Nephron progenitor cell (in vitro differentiated cells): ENCODE measurements at regions not wholly inside any gene's neighbourhood (a gene's known extent, or its start where the extent isn't known, plus 50 kb on each side); places are given as distances from the start of the nearest gene placed in this dataset.

Experiments
- DNase-seq: peaks from one replicate; pipeline ENCODE4 v3.0.0; 2021
- H3K27ac Mint-ChIP-seq: 2 replicates; pipeline ENCODE4 v1.8.0; 2021; ENCODE audit warnings: mild to moderate bottlenecking, moderate library complexity, mixed read lengths
- H3K27me3 Mint-ChIP-seq: 2 replicates; pipeline ENCODE4 v1.8.0; 2021; ENCODE audit warnings: mild to moderate bottlenecking, low read depth, mixed read lengths; ENCODE audit not compliant: poor library complexity
- H3K36me3 Mint-ChIP-seq: 2 replicates; pipeline ENCODE4 v1.8.0; 2021; ENCODE audit warnings: low read depth, mixed read lengths
- H3K4me1 Mint-ChIP-seq: 2 replicates; pipeline ENCODE4 v1.8.0; 2021; ENCODE audit warnings: mixed read lengths
- H3K4me3 Mint-ChIP-seq: 2 replicates; pipeline ENCODE4 v1.8.0; 2021; ENCODE audit warnings: mild to moderate bottlenecking, moderate library complexity, mixed read lengths
- H3K9me3 Mint-ChIP-seq: 2 replicates; pipeline ENCODE4 v1.8.0; 2021; ENCODE audit warnings: mild to moderate bottlenecking, moderate library complexity, mixed read lengths
- CTCF ChIP-seq: fragments of 200-600 bp; sonication (generic); IDR thresholded peaks from 2 replicates; pipeline ENCODE4 v1.5.0; 2021; ENCODE audit warnings: antibody characterized with exemption

GRCh38 chr5:89211836-89212235 lies 328.9 kb upstream of the MEF2C start:
- H3K9me3 Mint-ChIP-seq, result no peaks in the 10 kb centered on the region
- H3K27me3 Mint-ChIP-seq, result no peaks in the 10 kb centered on the region

GRCh38 chr5:89208811-89209210 lies 325.8 kb upstream of the MEF2C start:
- no peaks in the 10 kb centered on the region for H3K36me3 Mint-ChIP-seq
- DNase-seq, result no peak
- H3K27ac Mint-ChIP-seq, result no peak overlapping the region
- no peaks in the 10 kb centered on the region for H3K9me3 Mint-ChIP-seq
- no peak overlapping the region for H3K4me3 Mint-ChIP-seq
- no peak for TF ChIP-seq CTCF
- H3K27me3 Mint-ChIP-seq, result no peaks in the 10 kb centered on the region
- no peaks in the 10 kb centered on the region for H3K4me1 Mint-ChIP-seq

More at GRCh38 chr5:89211836-89212235, 328.9 kb upstream of the MEF2C start:
- no peak for DNase-seq
- H3K27ac Mint-ChIP-seq, result no peak overlapping the region
- no peak overlapping the region for H3K4me3 Mint-ChIP-seq
- no peaks in the 10 kb centered on the region for H3K4me1 Mint-ChIP-seq
- H3K36me3 Mint-ChIP-seq, result no peaks in the 10 kb centered on the region
- no peak for TF ChIP-seq CTCF

- no peak for DNase-seq
- Mint-ChIP-seq H3K4me3 (no peak overlapping the region), H3K27ac (no peak overlapping the region), H3K36me3 (no peaks in the 10 kb centered on the region), H3K4me1 (no peaks in the 10 kb centered on the region), H3K9me3 (no peaks in the 10 kb centered on the region), H3K27me3 (no peaks in the 10 kb centered on the region)
- TF ChIP-seq CTCF, result no peak
Observed at GRCh38 chr5:89208392-89208791, 325.4 kb upstream of the MEF2C start.

GRCh38 chr5:89204756-89205155 lies 321.8 kb upstream of the MEF2C start:
- Mint-ChIP-seq H3K27me3 (peaks cover 5% of the 10 kb centered on the region), H3K4me3 (no peak overlapping the region), H3K9me3 (peaks cover 7% of the 10 kb centered on the region), H3K36me3 (no peaks in the 10 kb centered on the region), H3K4me1 (no peaks in the 10 kb centered on the region), H3K27ac (no peak overlapping the region)
- TF ChIP-seq CTCF, result no peak
- no peak for DNase-seq

GRCh38 chr5:89203611-89204010 lies 320.6 kb upstream of the MEF2C start:
- no peak for DNase-seq
- Mint-ChIP-seq H3K9me3 (peaks cover 19% of the 10 kb centered on the region), H3K36me3 (peaks cover 6% of the 10 kb centered on the region), H3K4me1 (no peaks in the 10 kb centered on the region), H3K27me3 (peaks cover 7% of the 10 kb centered on the region), H3K4me3 (no peak overlapping the region), H3K27ac (no peak overlapping the region)
- no peak for TF ChIP-seq CTCF

- no peak overlapping the region for H3K27ac Mint-ChIP-seq
- H3K9me3 Mint-ChIP-seq, result peaks cover 42% of the 10 kb centered on the region
- H3K4me1 Mint-ChIP-seq, result no peaks in the 10 kb centered on the region
- H3K36me3 Mint-ChIP-seq, result peaks cover 6% of the 10 kb centered on the region
- peaks cover 14% of the 10 kb centered on the region for H3K27me3 Mint-ChIP-seq
- no peak for DNase-seq
- no peak for TF ChIP-seq CTCF
- no peak overlapping the region for H3K4me3 Mint-ChIP-seq
Observed at GRCh38 chr5:89200899-89201298, 317.9 kb upstream of the MEF2C start.
